HCT116 (cell line): ENCODE measurements at regions not wholly inside any gene's neighbourhood (a gene's known extent, or its start where the extent isn't known, plus 50 kb on each side); places are given as distances from the start of the nearest gene placed in this dataset.

ENCODE experiments used
- ATAC-seq: fragments of 200-7000 bp; cut with Tn5 transposase; 2 replicates; pipeline ENCODE4 v1.9.1; 2020; ENCODE audit warnings: mild to moderate bottlenecking, moderate library complexity
- BruUV-seq: library from RNA; stranded (reverse); fragments of 400-500 nt; replicated peaks from 2 replicates; lab custom pipeline; 2021; lab: Mats Ljungman, UMichigan
- CTCF ChIA-PET: fragments of 300-600 bp; sonication (Branson Sonifier 250); formaldehyde crosslinking; loops from one replicate; lab custom pipeline; 2021; ENCODE audit warnings: antibody characterized with exemption; lab: Charles Lee
- POLR2A ChIA-PET: fragments of 300-600, 350-600 bp; sonication (Branson Sonifier 250); formaldehyde crosslinking; loops from one replicate; lab custom pipeline; 2021; ENCODE audit warnings: antibody characterized with exemption; lab: Charles Lee
- RAD21 ChIA-PET, 2 experiments: fragments of 300-600 bp; sonication (Branson Sonifier 250); formaldehyde crosslinking; loops; one replicate each; lab custom pipeline; 2023; ENCODE audit warnings: low total read pairs in 2 of 2; ENCODE audit not compliant: uncharacterized antibody in 2 of 2, unreplicated experiment in 2 of 2, low non-redundant PET in 1 of 2; lab: Charles Lee
- DNase-seq: peaks from one replicate; pipeline ENCODE4 v3.0.0-alpha.2; 2010; ENCODE audit warnings: low read depth, low spot score
- H2AFZ ChIP-seq: fragments of 200-600 bp; shearing (Covaris generic), sonication (generic); 2 replicates; pipeline ENCODE4 v1.6.1; 2017; ENCODE audit warnings: low read depth, mixed run types, mixed read lengths, antibody characterized with exemption, low read length; ENCODE audit not compliant: poor library complexity, severe bottlenecking
- H3K27ac ChIP-seq: 2 replicates; pipeline ENCODE4 v1.5.1; 2012; ENCODE audit warnings: low read depth, low read length
- H3K27me3 ChIP-seq: fragments of 200-600 bp; sonication (generic); 2 replicates; pipeline ENCODE4 v1.6.1; 2016; ENCODE audit warnings: mixed run types, low read length, mixed read lengths; ENCODE audit not compliant: insufficient read depth
- H3K36me3 ChIP-seq, 2 experiments: fragments of 200-500 bp in 1 of 2; fragments of 200-600 bp in 1 of 2; sonication (Bioruptor generic) in 1 of 2; sonication (generic) in 1 of 2; 2 replicates each; pipeline versions ENCODE4 v1.5.1 to v1.6.1; 2014 to 2016; ENCODE audit warnings: low read length in 2 of 2, inconsistent platforms in 1 of 2, mixed read lengths in 1 of 2, mixed run types in 1 of 2; ENCODE audit not compliant: insufficient read depth in 2 of 2, control insufficient read depth in 1 of 2
- H3K4me1 ChIP-seq, 2 experiments: fragments of 200-600 bp in 1 of 2; sonication (generic) in 1 of 2; 2 replicates each; pipeline versions ENCODE4 v1.5.1 to v1.6.1; 2012 to 2017; ENCODE audit warnings: low read length in 2 of 2, inconsistent platforms in 1 of 2, mild to moderate bottlenecking in 1 of 2, mixed read lengths in 1 of 2, mixed run types in 1 of 2, moderate library complexity in 1 of 2; ENCODE audit not compliant: insufficient read depth in 2 of 2, control insufficient read depth in 1 of 2
- H3K4me2 ChIP-seq: fragments of 200-600 bp; sonication (generic); 2 replicates; pipeline ENCODE4 v1.6.1; 2017; ENCODE audit warnings: mixed run types, low read length, mixed read lengths
- H3K4me3 ChIP-seq, 2 experiments: fragments of 200-600 bp in 1 of 2; sonication (generic) in 1 of 2; replicated peaks in 1 of 2; 2 replicates each; pipeline ENCODE4 v1.5.1; 2011 to 2016; ENCODE audit warnings: low read length in 2 of 2, control low read depth in 1 of 2, low read depth in 1 of 2, mild to moderate bottlenecking in 1 of 2, mixed read lengths in 1 of 2, mixed run types in 1 of 2
- H3K79me2 ChIP-seq: fragments of 200-600 bp; sonication (generic); 2 replicates; pipeline ENCODE4 v1.6.1; 2017; ENCODE audit warnings: mild to moderate bottlenecking, mixed run types, low read length, moderate library complexity, mixed read lengths; ENCODE audit not compliant: insufficient read depth
- H3K9ac ChIP-seq: fragments of 200-600 bp; sonication (generic); 2 replicates; pipeline ENCODE4 v1.6.1; 2016; ENCODE audit warnings: low read length, mixed read lengths
- H3K9me2 ChIP-seq: fragments of 200-600 bp; sonication (generic), shearing (Covaris generic); 2 replicates; pipeline ENCODE4 v1.6.1; 2017; ENCODE audit warnings: mixed run types, mild to moderate bottlenecking, moderate library complexity; ENCODE audit not compliant: insufficient read depth
- H3K9me3 ChIP-seq, 2 experiments: fragments of 200-500 bp in 1 of 2; fragments of 200-600 bp in 1 of 2; sonication (Bioruptor generic) in 1 of 2; sonication (generic) in 1 of 2; 2 replicates each; pipeline ENCODE4 v1.6.1; 2014 to 2017; ENCODE audit warnings: low read length in 2 of 2, mixed read lengths in 2 of 2, inconsistent platforms in 1 of 2, low read depth in 1 of 2, mild to moderate bottlenecking in 1 of 2, mixed run types in 1 of 2, moderate library complexity in 1 of 2; ENCODE audit not compliant: control insufficient read depth in 1 of 2, insufficient read depth in 1 of 2
- H4K20me1 ChIP-seq: fragments of 200-600 bp; sonication (generic), shearing (Covaris generic); 2 replicates; pipeline ENCODE4 v1.6.1; 2017; ENCODE audit warnings: mixed run types, mild to moderate bottlenecking, moderate library complexity; ENCODE audit not compliant: insufficient read depth
- ATF3 ChIP-seq: IDR thresholded peaks from 2 replicates; pipeline ENCODE4 v1.6.1; 2012
- EGR1 ChIP-seq: IDR thresholded peaks from 2 replicates; pipeline ENCODE4 v1.6.1; 2012; ENCODE audit warnings: low read depth
- FOSL1 ChIP-seq: IDR thresholded peaks from 2 replicates; pipeline ENCODE4 v1.6.1; 2012; ENCODE audit warnings: low read depth
- JUND ChIP-seq: IDR thresholded peaks from 2 replicates; pipeline ENCODE4 v1.6.1; 2012
- RAD21 ChIP-seq: IDR thresholded peaks from 2 replicates; pipeline ENCODE4 v1.6.1; 2012; ENCODE audit warnings: low read depth, mild to moderate bottlenecking
- REST ChIP-seq: IDR thresholded peaks from 2 replicates; pipeline ENCODE4 v1.6.1; 2012; ENCODE audit warnings: low read depth
- SIN3A ChIP-seq: IDR thresholded peaks from 2 replicates; pipeline ENCODE4 v1.6.1; 2012; ENCODE audit warnings: low read depth
- SP1 ChIP-seq: IDR thresholded peaks from 2 replicates; pipeline ENCODE4 v1.6.1; 2012; ENCODE audit warnings: low read depth
- SRF ChIP-seq: IDR thresholded peaks from 2 replicates; pipeline ENCODE4 v1.6.1; 2012; ENCODE audit warnings: low read depth
- TCF7L2 ChIP-seq: IDR thresholded peaks from 2 replicates; pipeline ENCODE4 v1.7.0; 2011; ENCODE audit warnings: borderline replicate concordance, inconsistent platforms; ENCODE audit not compliant: insufficient read depth, insufficient read length; ENCODE audit errors: extremely low read depth
- YY1 ChIP-seq: IDR thresholded peaks from 2 replicates; pipeline ENCODE4 v1.6.1; 2011; ENCODE audit warnings: low read length, low read depth, moderate library complexity, mild to moderate bottlenecking; ENCODE audit not compliant: insufficient replicate concordance; ENCODE audit errors: extremely low read depth
- ZBTB33 ChIP-seq: IDR thresholded peaks from 2 replicates; pipeline ENCODE4 v1.6.1; 2011; ENCODE audit warnings: mild to moderate bottlenecking, low read length, moderate library complexity; ENCODE audit not compliant: insufficient replicate concordance; ENCODE audit errors: extremely low read depth
- ZNF274 ChIP-seq: fragments of 200-500 bp; sonication (Bioruptor generic); IDR thresholded peaks from 2 replicates; pipeline ENCODE4 v1.6.1; 2014; ENCODE audit warnings: mild to moderate bottlenecking, low read depth, low read length, inconsistent platforms
- intact Hi-C: fragments of 100-400 bp; cut with micrococcal nuclease; formaldehyde crosslinking; loops from 2 replicates; pipeline ENCODE4 v1.10.0; 2022

- RAD21 ChIA-PET, result no interaction called here
Measured at GRCh38 chr20:48220033-48220633, 434.9 kb upstream of the SULF2 start.

GRCh38 chr20:48219306-48219705 lies 434.0 kb upstream of the SULF2 start:
- Histone ChIP-seq H3K4me2 (no peak overlapping the region), H3K9me2 (no peaks in the 10 kb centered on the region), H3K79me2 (no peaks in the 10 kb centered on the region), H2AFZ (no peak overlapping the region), H3K9ac (no peak overlapping the region), H3K4me1 (no peaks in the 10 kb centered on the region), H3K36me3 (no peaks in the 10 kb centered on the region), H4K20me1 (no peaks in the 10 kb centered on the region), H3K9me3 (no peaks in the 10 kb centered on the region), H3K27ac (no peak overlapping the region), H3K27me3 (no peaks in the 10 kb centered on the region), H3K4me3 (no peak overlapping the region)
- intact Hi-C loops, result no loop called here
- no TSS peak for BruUV-seq
- RAD21 ChIA-PET, result no interaction called here
- DNase-seq (no peak), ATAC-seq (no peak)
- TF ChIP-seq SIN3A, result no peak
- no peak for TF ChIP-seq TCF7L2
- TF ChIP-seq EGR1, result no peak
- TF ChIP-seq JUND, result no peak
- TF ChIP-seq ATF3, result no peak
- TF ChIP-seq REST, result no peak
- no peak for TF ChIP-seq ZBTB33
- no peak for TF ChIP-seq ZNF274
- no peak for TF ChIP-seq YY1
- no peak for TF ChIP-seq SP1
- no peak for TF ChIP-seq SRF
- TF ChIP-seq FOSL1, result no peak
- no peak for TF ChIP-seq RAD21
- CTCF ChIA-PET, result interaction anchor here (1.2 kb wide), 1 partner anchor 401 kb away, joined by 3 read pairs; no protein-coding TSS in a partner anchor
- POLR2A ChIA-PET, result no interaction called here

More at GRCh38 chr20:48220033-48220633, 434.9 kb upstream of the SULF2 start:
- no peaks in the 10 kb centered on the region for H3K27me3 ChIP-seq
- TF ChIP-seq FOSL1, result no peak
- H3K9me2 ChIP-seq, result no peaks in the 10 kb centered on the region
- POLR2A ChIA-PET, result no interaction called here
- no peaks in the 10 kb centered on the region for H3K9me3 ChIP-seq
- H3K4me1 ChIP-seq, result no peaks in the 10 kb centered on the region
- H3K9ac ChIP-seq, result no peak overlapping the region
- no peaks in the 10 kb centered on the region for H3K79me2 ChIP-seq
- H3K4me3 ChIP-seq, result no peak overlapping the region
- no peak overlapping the region for H3K27ac ChIP-seq
- H3K36me3 ChIP-seq, result no peaks in the 10 kb centered on the region
- ATAC-seq (no peak), DNase-seq (no peak)
- BruUV-seq, result no TSS peak
- H3K4me2 ChIP-seq, result no peak overlapping the region
- intact Hi-C loops, result no loop called here
- CTCF ChIA-PET, result interaction anchor here (1.2 kb wide), 1 partner anchor 400 kb away, joined by 3 read pairs; no protein-coding TSS in a partner anchor
- no peaks in the 10 kb centered on the region for H4K20me1 ChIP-seq
- H2AFZ ChIP-seq, result no peak overlapping the region
